HEK293 (cell line): ENCODE measurements at regions not wholly inside any gene's neighbourhood (a gene's known extent, or its start where the extent isn't known, plus 50 kb on each side); places are given as distances from the start of the nearest gene placed in this dataset.

ENCODE experiments used
- CTCF ChIA-PET: fragments of 350-600 bp; formaldehyde crosslinking; extraction: SDS; loops from one replicate; lab custom pipeline; 2021; ENCODE audit warnings: antibody characterized with exemption; lab: Yijun Ruan, JAX
- POLR2A ChIA-PET: fragments of 300-600 bp; formaldehyde crosslinking; extraction: SDS; loops from one replicate; lab custom pipeline; 2020; ENCODE audit warnings: antibody characterized with exemption, inconsistent platforms; lab: Yijun Ruan, JAX
- H3K27ac ChIP-seq: fragments of 200-500 bp; sonication (Bioruptor generic); 2 replicates; pipeline ENCODE4 v1.5.1; 2014; ENCODE audit warnings: low read depth, low read length, control low read depth, inconsistent platforms; ENCODE audit errors: extremely low read depth
- H3K36me3 ChIP-seq, 2 experiments: fragments of 200-500 bp in 1 of 2; sonication (Bioruptor generic) in 1 of 2; 1 replicate in 1 of 2; 2 replicates in 1 of 2; pipeline ENCODE4 v1.5.1; 2014 to 2017; ENCODE audit warnings: inconsistent platforms in 2 of 2, low read length in 2 of 2; ENCODE audit not compliant: control insufficient read depth in 2 of 2, insufficient read depth in 1 of 2
- H3K4me1 ChIP-seq: fragments of 200-500 bp; sonication (Bioruptor generic); 2 replicates; pipeline ENCODE4 v1.5.1; 2014; ENCODE audit warnings: mild to moderate bottlenecking, low read length, inconsistent platforms; ENCODE audit not compliant: control insufficient read depth, insufficient read depth
- H3K4me3 ChIP-seq: 2 replicates; pipeline ENCODE4 v1.5.1; 2011; ENCODE audit warnings: low read depth, mild to moderate bottlenecking, control low read depth, low read length, moderate library complexity
- H3K9me3 ChIP-seq: fragments of 200-500 bp; sonication (Bioruptor generic); 2 replicates; pipeline ENCODE4 v1.5.1; 2014; ENCODE audit warnings: low read depth, low read length, inconsistent platforms; ENCODE audit not compliant: control insufficient read depth, insufficient read depth
- HOXD13 ChIP-seq: sonication (generic); formaldehyde crosslinking; IDR thresholded peaks from 2 replicates; pipeline ENCODE4 v1.8.0; 2022; ENCODE audit warnings: missing genetic modification reagents, borderline replicate concordance
- SETDB1 ChIP-seq: IDR thresholded peaks from one replicate; pipeline ENCODE4 v1.6.1; 2017; ENCODE audit warnings: mild to moderate bottlenecking, low read length, moderate library complexity, mixed read lengths; ENCODE audit not compliant: insufficient read length
- ZNF335 ChIP-seq: fragments of 450-650 bp; formaldehyde crosslinking; conservative IDR thresholded peaks from 2 replicates; pipeline ENCODE4 v1.5.1; 2016; ENCODE audit warnings: missing biosample characterization, missing genetic modification characterization
- ZNF433 ChIP-seq: fragments of 450-650 bp; formaldehyde crosslinking; IDR thresholded peaks from 2 replicates; pipeline ENCODE4 v1.5.1; 2016; ENCODE audit warnings: missing biosample characterization, missing genetic modification characterization, low read depth
- ZNF548 ChIP-seq: fragments of 450-650 bp; formaldehyde crosslinking; IDR thresholded peaks from 2 replicates; pipeline ENCODE4 v1.5.1; 2016; ENCODE audit warnings: missing biosample characterization, missing genetic modification characterization
- ZNF585B ChIP-seq: fragments of 450-650 bp; formaldehyde crosslinking; IDR thresholded peaks from 2 replicates; pipeline ENCODE4 v1.5.1; 2016; ENCODE audit warnings: missing biosample characterization, missing genetic modification characterization
- ZNF654 ChIP-seq: fragments of 450-650 bp; formaldehyde crosslinking; IDR thresholded peaks from 2 replicates; pipeline ENCODE4 v1.5.1; 2016; ENCODE audit warnings: low read depth, missing biosample characterization, missing genetic modification characterization
- ZNF664 ChIP-seq: fragments of 450-650 bp; formaldehyde crosslinking; IDR thresholded peaks from 2 replicates; pipeline ENCODE4 v1.5.1; 2016; ENCODE audit warnings: missing biosample characterization, missing genetic modification characterization
- ZNF707 ChIP-seq: fragments of 450-650 bp; formaldehyde crosslinking; IDR thresholded peaks from 2 replicates; pipeline ENCODE4 v1.5.1; 2016; ENCODE audit warnings: missing biosample characterization, missing genetic modification characterization
- ZNF777 ChIP-seq: fragments of 450-650 bp; formaldehyde crosslinking; IDR thresholded peaks from 2 replicates; pipeline ENCODE4 v1.5.1; 2017; ENCODE audit warnings: missing biosample characterization, missing genetic modification characterization, borderline replicate concordance
- TF ChIP-seq, protein P1 (sequence below): fragments of 450-650 bp; formaldehyde crosslinking; IDR thresholded peaks from 2 replicates; pipeline ENCODE4 v1.5.1; 2016; ENCODE audit warnings: missing biosample characterization, missing genetic modification characterization
- TF ChIP-seq, protein P2 (sequence below): fragments of 450-650 bp; formaldehyde crosslinking; IDR thresholded peaks from 2 replicates; pipeline ENCODE4 v1.5.1; 2017; ENCODE audit warnings: missing biosample characterization, missing genetic modification characterization
- TF ChIP-seq, protein P3 (sequence below): fragments of 450-650 bp; formaldehyde crosslinking; IDR thresholded peaks from 2 replicates; pipeline ENCODE4 v1.5.1; 2016; ENCODE audit warnings: missing biosample characterization, missing genetic modification characterization
- TF ChIP-seq, protein P4 (sequence below): fragments of 450-650 bp; formaldehyde crosslinking; IDR thresholded peaks from 2 replicates; pipeline ENCODE4 v1.5.1; 2016; ENCODE audit warnings: missing biosample characterization, missing genetic modification characterization

- no peak for TF ChIP-seq ZNF433
- no peak for TF ChIP-seq HOXD13 (CRISPR knock-in tag)
- no peak for TF ChIP-seq ZNF335 (tag by site-specific recombination)
- no peak for TF ChIP-seq ZNF548 (tag by site-specific recombination)
- TF ChIP-seq ZNF707 (tag by site-specific recombination), result no peak
Observed at GRCh38 chr19:57068311-57068710, 51.5 kb upstream of the USP29 start (continued).

DNA sequence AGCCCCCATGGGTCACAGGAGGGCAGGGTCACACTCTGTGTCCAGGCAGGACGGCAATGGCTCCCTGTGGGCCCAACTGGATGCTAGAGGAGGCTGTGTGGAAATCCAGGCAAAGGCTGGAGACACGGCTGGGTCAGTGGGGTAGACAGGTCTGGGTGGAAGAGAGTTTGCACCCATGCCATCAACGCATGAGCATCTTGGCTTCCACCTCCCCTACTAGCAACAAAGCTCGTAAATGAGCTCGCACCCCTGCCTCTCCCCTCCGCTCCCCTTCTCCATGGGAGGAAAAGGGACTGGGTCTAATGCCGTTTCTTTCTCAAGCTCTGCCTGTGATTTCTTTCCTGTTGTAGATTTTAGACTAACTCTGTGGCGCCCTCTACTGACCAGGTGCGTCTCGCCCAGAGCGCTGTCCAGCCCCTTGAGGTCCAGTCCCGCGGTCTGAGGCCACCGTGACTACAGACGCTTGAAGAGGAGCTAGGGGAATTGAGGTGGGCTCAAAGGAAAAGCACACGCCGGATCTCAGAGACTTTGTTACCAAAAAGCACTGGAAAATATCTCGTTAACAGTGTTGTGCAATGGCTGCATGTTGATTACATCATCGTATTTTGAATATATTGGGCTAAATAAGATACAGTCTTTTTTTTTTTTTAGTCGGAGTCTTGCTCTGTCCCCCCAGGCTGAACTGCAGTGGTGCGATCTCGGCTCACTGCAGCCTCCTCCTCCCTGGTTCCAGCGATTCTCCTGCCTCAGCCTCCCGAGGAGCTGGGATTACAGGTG is 50.7 kb upstream of the USP29 start:
- POLR2A ChIA-PET, result no interaction called here
- H3K27ac ChIP-seq, result no peak overlapping the region
- TF ChIP-seq, protein P1, sequence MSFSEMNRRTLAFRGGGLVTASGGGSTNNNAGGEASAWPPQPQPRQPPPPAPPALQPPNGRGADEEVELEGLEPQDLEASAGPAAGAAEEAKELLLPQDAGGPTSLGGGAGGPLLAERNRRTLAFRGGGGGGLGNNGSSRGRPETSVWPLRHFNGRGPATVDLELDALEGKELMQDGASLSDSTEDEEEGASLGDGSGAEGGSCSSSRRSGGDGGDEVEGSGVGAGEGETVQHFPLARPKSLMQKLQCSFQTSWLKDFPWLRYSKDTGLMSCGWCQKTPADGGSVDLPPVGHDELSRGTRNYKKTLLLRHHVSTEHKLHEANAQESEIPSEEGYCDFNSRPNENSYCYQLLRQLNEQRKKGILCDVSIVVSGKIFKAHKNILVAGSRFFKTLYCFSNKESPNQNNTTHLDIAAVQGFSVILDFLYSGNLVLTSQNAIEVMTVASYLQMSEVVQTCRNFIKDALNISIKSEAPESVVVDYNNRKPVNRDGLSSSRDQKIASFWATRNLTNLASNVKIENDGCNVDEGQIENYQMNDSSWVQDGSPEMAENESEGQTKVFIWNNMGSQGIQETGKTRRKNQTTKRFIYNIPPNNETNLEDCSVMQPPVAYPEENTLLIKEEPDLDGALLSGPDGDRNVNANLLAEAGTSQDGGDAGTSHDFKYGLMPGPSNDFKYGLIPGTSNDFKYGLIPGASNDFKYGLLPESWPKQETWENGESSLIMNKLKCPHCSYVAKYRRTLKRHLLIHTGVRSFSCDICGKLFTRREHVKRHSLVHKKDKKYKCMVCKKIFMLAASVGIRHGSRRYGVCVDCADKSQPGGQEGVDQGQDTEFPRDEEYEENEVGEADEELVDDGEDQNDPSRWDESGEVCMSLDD (tag by site-specific recombination), result no peak
- TF ChIP-seq ZNF664 (tag by site-specific recombination) (no peak), SETDB1 (no peak), ZNF777 (tag by site-specific recombination) (no peak), ZNF654 (tag by site-specific recombination) (peak; percentile 20; the same call in 1 of the 2 replicates), ZNF585B (no peak)
- TF ChIP-seq, protein P2, sequence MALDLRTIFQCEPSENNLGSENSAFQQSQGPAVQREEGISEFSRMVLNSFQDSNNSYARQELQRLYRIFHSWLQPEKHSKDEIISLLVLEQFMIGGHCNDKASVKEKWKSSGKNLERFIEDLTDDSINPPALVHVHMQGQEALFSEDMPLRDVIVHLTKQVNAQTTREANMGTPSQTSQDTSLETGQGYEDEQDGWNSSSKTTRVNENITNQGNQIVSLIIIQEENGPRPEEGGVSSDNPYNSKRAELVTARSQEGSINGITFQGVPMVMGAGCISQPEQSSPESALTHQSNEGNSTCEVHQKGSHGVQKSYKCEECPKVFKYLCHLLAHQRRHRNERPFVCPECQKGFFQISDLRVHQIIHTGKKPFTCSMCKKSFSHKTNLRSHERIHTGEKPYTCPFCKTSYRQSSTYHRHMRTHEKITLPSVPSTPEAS (tag by site-specific recombination), result no peak
- TF ChIP-seq, protein P3, sequence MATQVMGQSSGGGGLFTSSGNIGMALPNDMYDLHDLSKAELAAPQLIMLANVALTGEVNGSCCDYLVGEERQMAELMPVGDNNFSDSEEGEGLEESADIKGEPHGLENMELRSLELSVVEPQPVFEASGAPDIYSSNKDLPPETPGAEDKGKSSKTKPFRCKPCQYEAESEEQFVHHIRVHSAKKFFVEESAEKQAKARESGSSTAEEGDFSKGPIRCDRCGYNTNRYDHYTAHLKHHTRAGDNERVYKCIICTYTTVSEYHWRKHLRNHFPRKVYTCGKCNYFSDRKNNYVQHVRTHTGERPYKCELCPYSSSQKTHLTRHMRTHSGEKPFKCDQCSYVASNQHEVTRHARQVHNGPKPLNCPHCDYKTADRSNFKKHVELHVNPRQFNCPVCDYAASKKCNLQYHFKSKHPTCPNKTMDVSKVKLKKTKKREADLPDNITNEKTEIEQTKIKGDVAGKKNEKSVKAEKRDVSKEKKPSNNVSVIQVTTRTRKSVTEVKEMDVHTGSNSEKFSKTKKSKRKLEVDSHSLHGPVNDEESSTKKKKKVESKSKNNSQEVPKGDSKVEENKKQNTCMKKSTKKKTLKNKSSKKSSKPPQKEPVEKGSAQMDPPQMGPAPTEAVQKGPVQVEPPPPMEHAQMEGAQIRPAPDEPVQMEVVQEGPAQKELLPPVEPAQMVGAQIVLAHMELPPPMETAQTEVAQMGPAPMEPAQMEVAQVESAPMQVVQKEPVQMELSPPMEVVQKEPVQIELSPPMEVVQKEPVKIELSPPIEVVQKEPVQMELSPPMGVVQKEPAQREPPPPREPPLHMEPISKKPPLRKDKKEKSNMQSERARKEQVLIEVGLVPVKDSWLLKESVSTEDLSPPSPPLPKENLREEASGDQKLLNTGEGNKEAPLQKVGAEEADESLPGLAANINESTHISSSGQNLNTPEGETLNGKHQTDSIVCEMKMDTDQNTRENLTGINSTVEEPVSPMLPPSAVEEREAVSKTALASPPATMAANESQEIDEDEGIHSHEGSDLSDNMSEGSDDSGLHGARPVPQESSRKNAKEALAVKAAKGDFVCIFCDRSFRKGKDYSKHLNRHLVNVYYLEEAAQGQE (tag by site-specific recombination), result peak; percentile 76
- TF ChIP-seq, protein P4, sequence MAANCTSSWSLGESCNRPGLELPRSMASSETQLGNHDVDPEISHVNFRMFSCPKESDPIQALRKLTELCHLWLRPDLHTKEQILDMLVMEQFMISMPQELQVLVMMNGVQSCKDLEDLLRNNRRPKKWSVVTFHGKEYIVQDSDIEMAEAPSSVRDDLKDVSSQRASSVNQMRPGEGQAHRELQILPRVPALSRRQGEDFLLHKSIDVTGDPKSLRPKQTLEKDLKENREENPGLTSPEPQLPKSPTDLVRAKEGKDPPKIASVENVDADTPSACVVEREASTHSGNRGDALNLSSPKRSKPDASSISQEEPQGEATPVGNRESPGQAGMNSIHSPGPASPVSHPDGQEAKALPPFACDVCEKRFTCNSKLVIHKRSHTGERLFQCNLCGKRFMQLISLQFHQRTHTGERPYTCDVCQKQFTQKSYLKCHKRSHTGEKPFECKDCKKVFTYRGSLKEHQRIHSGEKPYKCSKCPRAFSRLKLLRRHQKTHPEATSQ (tag by site-specific recombination), result no peak
- TF ChIP-seq, all 188 proteins: peak for 2
- H3K36me3 ChIP-seq, result no peaks in the 10 kb centered on the region
- no peak overlapping the region for H3K4me3 ChIP-seq
- CTCF ChIA-PET, result interaction anchor here (0.5 to 1.3 kb wide), 6 partner anchors 14 to 1336 kb away, joined by 3 read pairs; no protein-coding TSS in a partner anchor
- no peaks in the 10 kb centered on the region; the same call in 1 of the 2 replicates for H3K9me3 ChIP-seq
- H3K4me1 ChIP-seq, result no peaks in the 10 kb centered on the region
